ENCODE measurements at regions not wholly inside any gene's neighbourhood (a gene's known extent, or its start where the extent isn't known, plus 50 kb on each side); places are given as distances from the start of the nearest gene placed in this dataset.

DNA sequence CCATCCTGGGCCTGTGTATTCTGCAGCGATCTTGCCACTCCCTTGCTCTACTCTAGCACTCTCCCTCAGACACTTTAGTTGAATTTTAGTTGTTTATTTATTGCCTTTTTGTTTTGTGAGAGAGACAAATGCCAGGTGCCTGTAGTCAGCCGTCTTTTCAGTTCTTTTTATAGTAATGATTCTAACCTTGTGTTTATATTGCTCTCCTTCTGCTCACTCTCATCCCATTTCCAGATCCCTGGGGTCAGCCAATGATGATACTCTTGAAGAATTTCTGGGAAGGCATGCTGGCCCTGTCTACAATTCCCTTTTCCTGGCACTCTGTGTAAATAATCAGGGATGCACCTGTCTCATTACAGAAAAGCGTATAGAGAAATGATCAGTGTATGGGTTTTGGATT lies 334.1 kb upstream of the MIS18BP1 start:
- Histone ChIP-seq H3K4me2 (ENCODE audit: insufficient read depth, low read length) (no peak overlapping the region), H3K36me3 (ENCODE audit: control insufficient read depth in 2 of 2, extremely low read depth in 1 of 2, insufficient read depth in 2 of 2, low read length in 2 of 2) (no peaks in the 10 kb centered on the region), H2AFZ (ENCODE audit: low read depth, low read length) (no peak overlapping the region), H3K27me3 (ENCODE audit: control insufficient read depth in 2 of 2, insufficient read depth in 2 of 2, low read length in 2 of 2) (no peaks in the 10 kb centered on the region), H3K9me3 (replicated peaks; ENCODE audit: control insufficient read depth, insufficient read depth, low read length) (peaks cover 3% of the 10 kb centered on the region), H3K4me1 (ENCODE audit: control insufficient read depth, extremely low read depth, insufficient read depth, low read length) (no peaks in the 10 kb centered on the region), H3K9me1 (replicated peaks; ENCODE audit: control insufficient read depth, extremely low read depth, insufficient read depth, low read length) (no peaks in the 10 kb centered on the region), H3K79me2 (ENCODE audit: control insufficient read depth, insufficient read depth, low read length) (no peaks in the 10 kb centered on the region), H3K9ac (replicated peaks; ENCODE audit: extremely low read depth, insufficient read depth, low read length) (no peak overlapping the region), H3K27ac (ENCODE audit: insufficient read depth, low read depth, low read length) (no peak overlapping the region), H3K4me3 (replicated peaks in 1 of 3; ENCODE audit: insufficient read depth in 1 of 3, low read depth in 1 of 3, low read length in 3 of 3) (no peak overlapping the region), H4K20me1 (replicated peaks; ENCODE audit: control insufficient read depth, extremely low read depth, insufficient read depth, low read length) (no peaks in the 10 kb centered on the region)
- ChIA-PET POLR2A (no interaction called here), CTCF (no interaction called here)
- FAIRE-seq (no peak), DNase-seq (ENCODE audit: low read depth, low spot score) (no peak)
- BruUV-seq (replicated peaks), result no TSS peak
- intact Hi-C loops (cut with micrococcal nuclease), result no loop called here
- dilution Hi-C loops (cut with MboI; ENCODE audit: extremely low pct_ligation_motif_present, low sequenced_read_pairs), result no loop called here
- TF ChIP-seq GATA2 (IDR thresholded peaks at IDR 0.05; ENCODE audit: insufficient read depth, insufficient read length, low read depth, low read length) (no peak), FOS (IDR thresholded peaks at IDR 0.05; ENCODE audit: borderline replicate concordance, insufficient read depth, low read length) (no peak), POLR2AphosphoS5 (IDR thresholded peaks at IDR 0.05; ENCODE audit: insufficient read depth, low read depth, low read length) (no peak)
- TF ChIP-seq, protein P1, sequence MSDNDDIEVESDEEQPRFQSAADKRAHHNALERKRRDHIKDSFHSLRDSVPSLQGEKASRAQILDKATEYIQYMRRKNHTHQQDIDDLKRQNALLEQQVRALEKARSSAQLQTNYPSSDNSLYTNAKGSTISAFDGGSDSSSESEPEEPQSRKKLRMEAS (IDR thresholded peaks at IDR 0.05; ENCODE audit: insufficient read depth, insufficient read length), result no peak
- TF ChIP-seq, protein P2, sequence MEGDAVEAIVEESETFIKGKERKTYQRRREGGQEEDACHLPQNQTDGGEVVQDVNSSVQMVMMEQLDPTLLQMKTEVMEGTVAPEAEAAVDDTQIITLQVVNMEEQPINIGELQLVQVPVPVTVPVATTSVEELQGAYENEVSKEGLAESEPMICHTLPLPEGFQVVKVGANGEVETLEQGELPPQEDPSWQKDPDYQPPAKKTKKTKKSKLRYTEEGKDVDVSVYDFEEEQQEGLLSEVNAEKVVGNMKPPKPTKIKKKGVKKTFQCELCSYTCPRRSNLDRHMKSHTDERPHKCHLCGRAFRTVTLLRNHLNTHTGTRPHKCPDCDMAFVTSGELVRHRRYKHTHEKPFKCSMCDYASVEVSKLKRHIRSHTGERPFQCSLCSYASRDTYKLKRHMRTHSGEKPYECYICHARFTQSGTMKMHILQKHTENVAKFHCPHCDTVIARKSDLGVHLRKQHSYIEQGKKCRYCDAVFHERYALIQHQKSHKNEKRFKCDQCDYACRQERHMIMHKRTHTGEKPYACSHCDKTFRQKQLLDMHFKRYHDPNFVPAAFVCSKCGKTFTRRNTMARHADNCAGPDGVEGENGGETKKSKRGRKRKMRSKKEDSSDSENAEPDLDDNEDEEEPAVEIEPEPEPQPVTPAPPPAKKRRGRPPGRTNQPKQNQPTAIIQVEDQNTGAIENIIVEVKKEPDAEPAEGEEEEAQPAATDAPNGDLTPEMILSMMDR (IDR thresholded peaks at IDR 0.05; ENCODE audit: extremely low read depth in 1 of 2, insufficient read depth in 1 of 2, low read depth in 1 of 2, low read length in 2 of 2), result no peak

DNA sequence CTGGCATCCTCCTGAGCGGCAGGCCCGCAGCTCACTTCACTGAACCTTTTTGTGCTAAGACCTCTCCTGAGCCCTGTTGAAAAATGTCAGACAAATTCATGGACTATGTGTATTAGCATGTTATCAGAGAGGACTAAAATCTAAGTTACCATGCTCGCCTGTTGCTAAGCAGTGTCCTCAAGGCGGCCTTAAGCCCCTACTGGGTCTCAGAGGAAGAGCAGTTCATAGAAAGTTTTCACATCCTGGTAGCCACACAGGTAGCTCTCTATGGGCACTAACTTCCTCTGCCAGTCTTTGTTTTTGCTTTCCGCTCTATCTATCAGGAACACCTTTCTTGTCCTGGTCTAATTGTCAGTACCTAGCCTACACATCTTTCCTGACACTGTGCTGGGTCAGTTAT lies 306.6 kb upstream of the MIS18BP1 start:
- Histone ChIP-seq H3K36me3 (ENCODE audit: control insufficient read depth in 2 of 2, extremely low read depth in 1 of 2, insufficient read depth in 2 of 2, low read length in 2 of 2) (no peaks in the 10 kb centered on the region), H4K20me1 (replicated peaks; ENCODE audit: control insufficient read depth, extremely low read depth, insufficient read depth, low read length) (no peaks in the 10 kb centered on the region), H2AFZ (ENCODE audit: low read depth, low read length) (no peak overlapping the region), H3K4me1 (ENCODE audit: control insufficient read depth, extremely low read depth, insufficient read depth, low read length) (no peaks in the 10 kb centered on the region), H3K4me3 (replicated peaks in 1 of 3; ENCODE audit: insufficient read depth in 1 of 3, low read depth in 1 of 3, low read length in 3 of 3) (no peak overlapping the region), H3K9ac (replicated peaks; ENCODE audit: extremely low read depth, insufficient read depth, low read length) (no peak overlapping the region), H3K9me3 (replicated peaks; ENCODE audit: control insufficient read depth, insufficient read depth, low read length) (peaks cover 1% of the 10 kb centered on the region), H3K9me1 (replicated peaks; ENCODE audit: control insufficient read depth, extremely low read depth, insufficient read depth, low read length) (no peaks in the 10 kb centered on the region), H3K4me2 (ENCODE audit: insufficient read depth, low read length) (no peak overlapping the region), H3K27ac (ENCODE audit: insufficient read depth, low read depth, low read length) (no peak overlapping the region), H3K79me2 (ENCODE audit: control insufficient read depth, insufficient read depth, low read length) (no peaks in the 10 kb centered on the region), H3K27me3 (ENCODE audit: control insufficient read depth in 2 of 2, insufficient read depth in 2 of 2, low read length in 2 of 2) (no peaks in the 10 kb centered on the region)
- TF ChIP-seq FOS (IDR thresholded peaks at IDR 0.05; ENCODE audit: borderline replicate concordance, insufficient read depth, low read length) (no peak), POLR2AphosphoS5 (IDR thresholded peaks at IDR 0.05; ENCODE audit: insufficient read depth, low read depth, low read length) (no peak), POLR2A (IDR thresholded peaks at IDR 0.05; ENCODE audit: low read depth, low read length) (no peak), GATA2 (IDR thresholded peaks at IDR 0.05; ENCODE audit: insufficient read depth, insufficient read length, low read depth, low read length) (no peak), MYC (IDR thresholded peaks at IDR 0.05; ENCODE audit: low read depth, low read length) (no peak), JUN (IDR thresholded peaks at IDR 0.05; ENCODE audit: borderline replicate concordance, insufficient read depth, insufficient read length, low read depth) (no peak), EZH2 (IDR thresholded peaks at IDR 0.05; ENCODE audit: borderline replicate concordance, low read depth, low read length, severe bottlenecking) (no peak)
- TF ChIP-seq, protein P2 (IDR thresholded peaks at IDR 0.05; ENCODE audit: extremely low read depth in 1 of 2, insufficient read depth in 1 of 2, low read depth in 1 of 2, low read length in 2 of 2), result no peak
- TF ChIP-seq, protein P1 (IDR thresholded peaks at IDR 0.05; ENCODE audit: insufficient read depth, insufficient read length), result no peak
- dilution Hi-C loops (cut with MboI; ENCODE audit: extremely low pct_ligation_motif_present, low sequenced_read_pairs) (no loop called here), intact Hi-C loops (cut with micrococcal nuclease) (no loop called here)
- no peak for FAIRE-seq
- BruUV-seq (replicated peaks), result no TSS peak
- ChIA-PET POLR2A (no interaction called here), CTCF (no interaction called here)
- DNase-seq (ENCODE audit: low read depth, low spot score), result no peak

All from endothelial cell of umbilical vein (primary cell).